ENCODE measurements at regions not wholly inside any gene's neighbourhood (a gene's known extent, or its start where the extent isn't known, plus 50 kb on each side); places are given as distances from the start of the nearest gene placed in this dataset.

- no peak for TF ChIP-seq CTCF (IDR thresholded peaks at IDR 0.05)
- TF ChIP-seq POLR2A (IDR thresholded peaks at IDR 0.05), result no peak
Observed at GRCh38 chr7:93626869-93627268, 52.3 kb upstream of the CALCR start.

Data from uterus (tissue), 2 donors.